Naive B cell (primary cell): ENCODE measurements at regions not wholly inside any gene's neighbourhood (a gene's known extent, or its start where the extent isn't known, plus 50 kb on each side); places are given as distances from the start of the nearest gene placed in this dataset.
A peak's percentile ranks its signal among the peaks of the same experiment; 100 is the strongest.
"Not testable (repeated sequence)": the region's sequence is repeated elsewhere in the genome, so short reads cannot be mapped to it uniquely, and the experiment has no call there.

Experiments
- ATAC-seq, 2 donors: fragments of 150-1000 bp; cut with Tn5 transposase; 2 replicates each; pipeline ENCODE4 v1.10.0; 2021; ENCODE audit warnings: low read depth in 2 of 2, mild to moderate bottlenecking in 2 of 2, moderate library complexity in 2 of 2
- DNase-seq: peaks from one replicate; pipeline ENCODE4 v3.0.0; 2022
- H3K27ac Mint-ChIP-seq, 6 donors: one replicate each; pipeline ENCODE4 v1.8.0; 2020 to 2022; ENCODE audit warnings: mild to moderate bottlenecking in 6 of 6, mixed read lengths in 6 of 6, moderate library complexity in 5 of 6, inconsistent platforms in 2 of 6
- H3K27me3 Mint-ChIP-seq, 3 donors: one replicate each; pipeline ENCODE4 v1.8.0; 2021 to 2022; ENCODE audit warnings: mixed read lengths in 3 of 3, mild to moderate bottlenecking in 1 of 3
- H3K36me3 Mint-ChIP-seq, 2 donors: one replicate each; pipeline ENCODE4 v1.8.0; 2020 to 2022; ENCODE audit warnings: mixed read lengths in 2 of 2, inconsistent platforms in 1 of 2, mild to moderate bottlenecking in 1 of 2
- H3K4me1 Mint-ChIP-seq, 3 donors: one replicate each; pipeline ENCODE4 v1.8.0; 2020 to 2022; ENCODE audit warnings: mixed read lengths in 3 of 3, inconsistent platforms in 1 of 3, mild to moderate bottlenecking in 1 of 3, moderate library complexity in 1 of 3
- H3K4me3 Mint-ChIP-seq, 8 donors: one replicate each; pipeline ENCODE4 v1.8.0; 2020 to 2022; ENCODE audit warnings: mild to moderate bottlenecking in 8 of 8, mixed read lengths in 8 of 8, moderate library complexity in 8 of 8, inconsistent platforms in 2 of 8
- H3K9me3 Mint-ChIP-seq, 7 donors: one replicate each; pipeline ENCODE4 v1.8.0; 2020 to 2022; ENCODE audit warnings: mixed read lengths in 7 of 7, mild to moderate bottlenecking in 5 of 7, inconsistent platforms in 2 of 7, moderate library complexity in 1 of 7

DNA sequence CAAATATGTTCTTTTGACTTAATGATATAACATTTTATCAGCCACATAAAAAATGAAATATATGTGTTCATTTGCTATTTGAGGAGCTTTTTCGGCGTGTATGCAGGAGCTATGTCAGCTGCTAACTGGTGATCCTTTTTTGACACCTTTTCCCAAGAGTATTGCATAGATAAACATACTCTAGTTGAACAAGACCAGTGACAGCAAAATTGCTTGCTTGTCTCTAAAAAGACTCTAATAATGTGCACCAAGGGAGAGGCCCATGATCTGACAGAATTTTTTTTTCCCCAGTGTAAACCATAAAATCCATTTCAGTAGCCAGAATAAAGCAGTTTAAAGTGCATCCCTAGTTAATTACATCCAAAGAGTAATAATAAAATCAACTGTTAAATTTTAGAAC, 103.6 kb upstream of the BARHL2 start:
- Mint-ChIP-seq H3K9me3 (peaks cover 3 to 18% (median 7%) of the 10 kb centered on the region in 7 donors), H3K27ac (no peak overlapping the region), H3K4me1 (no peaks in the 10 kb centered on the region), H3K36me3 (no peaks in the 10 kb centered on the region), H3K4me3 (no peak overlapping the region), H3K27me3 (peaks cover 48 to 62% (median 58%) of the 10 kb centered on the region in 3 donors)
- DNase-seq, result no peak
- ATAC-seq, result no peak

DNA sequence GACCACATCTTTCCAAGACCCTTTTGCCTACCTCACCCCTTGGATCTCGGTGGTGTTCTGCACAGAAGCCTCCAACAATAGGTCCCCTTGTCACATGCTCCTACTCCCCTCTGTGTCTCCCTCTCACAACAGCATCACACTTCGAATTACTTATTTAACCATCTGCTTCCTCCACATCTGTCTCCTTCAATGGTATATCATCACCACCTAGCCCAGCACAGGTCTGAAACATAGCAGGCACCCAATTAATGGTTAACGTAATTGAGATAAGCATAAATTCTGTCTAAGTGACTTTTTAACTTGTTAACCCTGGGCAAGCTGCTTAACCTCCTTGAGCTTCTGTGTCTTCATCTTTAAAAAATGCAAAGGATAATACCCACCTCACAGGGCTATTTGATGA, 100.3 kb upstream of the BARHL2 start:
- Mint-ChIP-seq H3K9me3 (peaks cover 3 to 18% (median 7%) of the 10 kb centered on the region in 7 donors), H3K27me3 (peaks cover 29 to 40% (median 34%) of the 10 kb centered on the region in 3 donors), H3K4me3 (no peak overlapping the region), H3K36me3 (no peaks in the 10 kb centered on the region), H3K27ac (no peak overlapping the region), H3K4me1 (no peaks in the 10 kb centered on the region)
- DNase-seq (no peak), ATAC-seq (no peak)

- not testable (repeated sequence) for ATAC-seq
Observed at GRCh38 chr1:90812237-90812636, 95.1 kb upstream of the BARHL2 start.

GRCh38 chr1:90811444-90811950, 94.4 kb upstream of the BARHL2 start:
- not testable (repeated sequence) for H3K9me3 Mint-ChIP-seq, H3K4me1 Mint-ChIP-seq, H3K4me3 Mint-ChIP-seq, H3K36me3 Mint-ChIP-seq, ATAC-seq, DNase-seq, H3K27ac Mint-ChIP-seq
- peaks cover 15 to 37% (median 36%) of the 10 kb centered on the region in 3 donors for H3K27me3 Mint-ChIP-seq

More at GRCh38 chr1:90812237-90812636, 95.1 kb upstream of the BARHL2 start:
- not testable (repeated sequence) for H3K9me3 Mint-ChIP-seq, DNase-seq, H3K4me3 Mint-ChIP-seq, H3K4me1 Mint-ChIP-seq, H3K36me3 Mint-ChIP-seq, H3K27ac Mint-ChIP-seq
- peaks cover 19 to 38% (median 37%) of the 10 kb centered on the region in 3 donors for H3K27me3 Mint-ChIP-seq

DNA sequence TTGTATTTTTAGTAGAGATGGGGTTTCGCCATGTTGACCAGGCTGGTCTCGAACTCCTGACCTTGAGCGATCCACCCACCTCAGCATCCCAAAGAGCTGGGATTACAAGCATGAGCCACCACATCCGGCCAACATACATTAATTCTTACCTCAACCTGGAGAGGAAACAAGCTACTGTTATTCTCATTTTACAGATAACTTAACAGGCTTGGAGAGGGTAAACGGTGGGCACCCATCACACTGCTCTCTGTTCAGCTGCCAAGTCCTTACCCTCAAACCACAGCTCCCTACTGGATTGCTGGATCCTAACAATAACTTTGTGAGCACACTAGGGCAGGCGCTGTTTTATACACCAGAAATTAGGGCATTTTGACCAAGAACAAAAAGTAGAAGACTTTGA, 93.6 kb upstream of the BARHL2 start:
- no peak for DNase-seq
- no peak overlapping the region for H3K27ac Mint-ChIP-seq
- no peaks in the 10 kb centered on the region for H3K4me1 Mint-ChIP-seq
- ATAC-seq, result no peak
- no peaks in the 10 kb centered on the region for H3K36me3 Mint-ChIP-seq
- H3K4me3 Mint-ChIP-seq, result no peak overlapping the region
- H3K27me3 Mint-ChIP-seq, result peaks cover 8 to 38% (median 35%) of the 10 kb centered on the region in 3 donors
- peaks cover 0 to 7% (median 1%) of the 10 kb centered on the region in 7 donors for H3K9me3 Mint-ChIP-seq

DNA sequence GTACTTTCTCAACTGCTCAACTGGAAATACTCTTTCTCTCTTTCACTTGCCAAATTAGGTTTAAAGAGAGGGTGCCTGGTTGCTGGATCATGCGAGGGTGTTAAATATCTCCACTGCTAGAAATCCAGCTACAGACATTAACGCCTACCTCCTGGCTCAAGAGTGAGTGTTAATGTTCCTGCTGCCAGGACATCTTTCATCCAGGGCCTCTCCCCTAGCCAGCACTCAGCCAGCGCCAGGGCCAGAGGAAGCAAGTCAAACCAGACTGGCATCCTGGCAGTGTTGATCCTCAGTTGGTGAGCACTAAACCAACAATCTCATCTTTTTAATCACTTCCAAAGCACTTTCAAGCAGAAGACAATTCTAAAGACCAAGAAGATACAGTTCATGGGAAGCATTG, 92.9 kb upstream of the BARHL2 start:
- H3K4me1 Mint-ChIP-seq, result no peaks in the 10 kb centered on the region

GRCh38 chr1:90809093-90809492, 92.0 kb upstream of the BARHL2 start:
- Mint-ChIP-seq H3K9me3 (peaks cover 0 to 19% (median 8%) of the 10 kb centered on the region in 7 donors), H3K27ac (no peak overlapping the region), H3K4me3 (no peak overlapping the region), H3K27me3 (peaks cover 5 to 47% (median 32%) of the 10 kb centered on the region in 3 donors), H3K36me3 (no peaks in the 10 kb centered on the region), H3K4me1 (no peaks in the 10 kb centered on the region)
- ATAC-seq, result no peak
- DNase-seq, result no peak

More for the DNA sequence above, 92.9 kb upstream of the BARHL2 start:
- ATAC-seq (no peak), DNase-seq (no peak)
- Mint-ChIP-seq H3K4me3 (no peak overlapping the region), H3K27ac (no peak overlapping the region), H3K9me3 (peaks cover 0 to 13% (median 6%) of the 10 kb centered on the region in 7 donors), H3K27me3 (peaks cover 8 to 45% (median 38%) of the 10 kb centered on the region in 3 donors), H3K36me3 (no peaks in the 10 kb centered on the region)

GRCh38 chr1:90807329-90807728, 90.2 kb upstream of the BARHL2 start:
- ATAC-seq (no peak), DNase-seq (no peak)
- Mint-ChIP-seq H3K9me3 (peaks cover 7 to 35% (median 16%) of the 10 kb centered on the region in 7 donors), H3K4me1 (no peaks in the 10 kb centered on the region), H3K4me3 (no peak overlapping the region), H3K36me3 (peaks cover 5 to 8% of the 10 kb centered on the region in 2 donors), H3K27ac (no peak overlapping the region), H3K27me3 (peaks cover 8 to 55% (median 39%) of the 10 kb centered on the region in 3 donors)

DNA sequence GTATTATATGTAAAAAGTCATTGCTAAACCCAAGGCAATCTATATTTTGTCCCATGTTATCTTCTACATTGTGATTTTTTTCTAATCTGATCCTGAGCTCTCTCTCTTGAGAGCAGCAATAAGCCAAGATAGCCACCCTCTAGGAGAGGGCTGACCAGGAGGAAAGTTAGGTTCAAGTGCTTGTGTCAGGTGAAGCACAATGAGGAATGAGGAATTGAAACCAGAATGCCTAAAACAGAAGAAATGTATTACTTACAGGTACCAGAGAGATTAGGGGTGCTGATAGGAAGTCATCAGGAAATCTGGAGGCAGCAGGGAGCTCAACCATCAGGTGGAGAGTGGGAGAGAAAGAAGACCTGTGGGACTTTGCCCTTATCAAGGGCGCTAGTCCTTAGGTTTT, 85.5 kb upstream of the BARHL2 start:
- Mint-ChIP-seq H3K27me3 (peaks cover 14 to 55% (median 53%) of the 10 kb centered on the region in 3 donors), H3K27ac (peak overlapping the region in 1 of 6 donors; percentile 2), H3K4me1 (no peaks in the 10 kb centered on the region), H3K9me3 (peaks cover 9 to 42% (median 22%) of the 10 kb centered on the region in 7 donors), H3K4me3 (no peak overlapping the region), H3K36me3 (peaks cover 5 to 8% of the 10 kb centered on the region in 2 donors)
- DNase-seq (no peak), ATAC-seq (no peak)

DNA sequence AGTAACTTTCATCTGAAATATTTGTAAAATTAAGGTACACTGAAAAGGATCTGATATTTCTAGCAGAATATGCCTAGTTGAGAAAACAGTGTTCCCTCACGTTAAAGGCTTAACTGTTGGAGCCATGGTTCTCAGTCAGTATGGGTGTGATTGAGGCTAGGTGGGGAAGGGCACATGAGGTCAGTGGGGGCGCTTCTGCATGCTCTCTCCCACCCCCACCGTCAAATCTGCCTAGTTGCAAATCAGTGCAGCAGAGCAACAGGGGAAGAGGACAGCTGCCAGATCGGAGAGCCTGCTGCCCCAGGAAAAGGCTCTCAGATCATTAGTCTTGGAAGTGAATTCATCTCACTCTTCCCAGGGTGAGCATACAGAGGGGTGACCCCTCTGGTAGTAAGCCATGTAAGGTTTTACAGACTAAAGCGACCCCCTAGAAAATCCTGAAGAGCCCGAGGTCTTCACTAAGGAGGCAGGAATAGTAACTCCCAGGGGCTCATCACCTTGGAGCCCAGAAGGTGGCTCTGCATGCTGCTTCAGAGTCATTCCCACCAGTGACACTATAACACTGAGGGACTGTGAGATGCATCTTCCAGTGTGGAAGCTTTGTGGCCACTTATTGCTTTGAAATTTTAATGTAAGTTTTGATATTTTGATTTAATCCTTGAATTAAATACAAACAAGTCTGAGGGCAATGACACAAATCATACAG, 83.1 kb upstream of the BARHL2 start:
- Mint-ChIP-seq H3K4me3 (no peak overlapping the region), H3K27ac (no peak overlapping the region), H3K4me1 (no peaks in the 10 kb centered on the region), H3K9me3 (peaks cover 9 to 32% (median 16%) of the 10 kb centered on the region in 7 donors), H3K27me3 (peaks cover 21 to 60% (median 54%) of the 10 kb centered on the region in 3 donors), H3K36me3 (peaks cover 5 to 8% of the 10 kb centered on the region in 2 donors)
- ATAC-seq (no peak), DNase-seq (no peak)

DNA sequence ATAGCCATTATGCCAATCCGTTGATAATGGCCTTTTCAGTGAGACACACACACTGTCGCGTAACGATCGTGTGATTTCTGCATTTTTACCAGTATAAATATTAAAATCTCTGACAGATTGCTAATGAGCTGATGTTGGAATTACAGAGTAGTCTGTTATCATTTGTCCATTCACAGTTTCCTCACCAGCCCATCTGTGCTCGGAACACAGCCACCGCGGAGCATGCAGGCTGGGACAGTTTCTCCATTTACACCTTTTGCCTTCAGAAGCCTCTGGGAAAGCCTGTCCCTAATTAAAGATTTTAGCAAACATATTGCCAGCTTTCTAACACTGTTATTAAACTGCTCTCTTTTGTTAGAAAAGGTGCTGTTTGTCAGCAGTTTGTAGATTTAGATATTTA, 82.2 kb upstream of the BARHL2 start:
- H3K4me1 Mint-ChIP-seq, result no peaks in the 10 kb centered on the region
- no peak overlapping the region for H3K27ac Mint-ChIP-seq
- no peak overlapping the region for H3K4me3 Mint-ChIP-seq
- H3K36me3 Mint-ChIP-seq, result peaks cover 5 to 8% of the 10 kb centered on the region in 2 donors
- ATAC-seq (no peak), DNase-seq (no peak)
- H3K9me3 Mint-ChIP-seq, result peaks cover 9 to 25% (median 11%) of the 10 kb centered on the region in 7 donors
- peaks cover 29 to 65% (median 52%) of the 10 kb centered on the region in 3 donors for H3K27me3 Mint-ChIP-seq

DNA sequence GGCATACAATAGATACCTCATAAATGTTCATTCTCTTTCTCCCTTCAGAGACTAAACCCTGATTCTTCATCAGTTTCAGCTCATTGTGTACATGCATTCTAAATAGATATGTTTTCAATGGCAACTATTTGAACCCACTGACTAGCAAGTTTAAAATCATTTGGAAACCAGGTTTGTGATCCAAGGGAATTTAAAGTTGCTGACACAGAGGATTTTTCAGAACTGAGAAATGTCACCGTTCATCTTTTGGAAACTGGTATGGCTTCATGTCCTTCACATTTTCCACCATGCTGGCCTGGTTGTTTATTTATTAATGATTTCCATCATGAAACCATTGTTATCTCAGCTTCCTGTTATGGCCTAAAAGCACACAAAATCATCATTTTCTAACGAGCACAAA, 81.8 kb upstream of the BARHL2 start:
- no peak overlapping the region for H3K27ac Mint-ChIP-seq
- no peak for DNase-seq
- no peak for ATAC-seq
- H3K4me3 Mint-ChIP-seq, result no peak overlapping the region
- peaks cover 33 to 69% (median 51%) of the 10 kb centered on the region in 3 donors for H3K27me3 Mint-ChIP-seq
- H3K36me3 Mint-ChIP-seq, result peaks cover 5 to 8% of the 10 kb centered on the region in 2 donors
- no peaks in the 10 kb centered on the region for H3K4me1 Mint-ChIP-seq
- peaks cover 9 to 21% (median 11%) of the 10 kb centered on the region in 7 donors for H3K9me3 Mint-ChIP-seq

DNA sequence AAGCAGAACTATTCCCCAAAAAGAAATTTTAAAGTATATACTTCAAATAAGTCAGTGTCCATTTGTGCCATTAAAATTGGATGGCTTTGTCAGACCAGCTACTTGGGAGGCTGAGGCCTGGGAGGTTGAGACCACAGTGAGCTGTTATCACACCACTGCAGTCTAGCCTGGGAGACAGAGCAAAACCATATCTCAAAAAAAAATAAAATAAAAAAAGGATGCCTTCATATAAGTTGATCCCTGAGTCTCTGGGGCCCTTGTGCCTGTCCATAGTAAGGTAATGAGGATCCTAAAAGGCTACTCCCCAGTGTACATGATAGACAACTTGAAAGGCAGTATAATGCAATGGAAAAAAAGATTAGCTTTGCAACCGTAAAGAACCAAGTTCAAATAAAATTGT, 81.2 kb upstream of the BARHL2 start:
- H3K27me3 Mint-ChIP-seq, result peaks cover 38 to 73% (median 48%) of the 10 kb centered on the region in 3 donors
- H3K4me3 Mint-ChIP-seq, result no peak overlapping the region
- peaks cover 5 to 16% (median 11%) of the 10 kb centered on the region in 7 donors for H3K9me3 Mint-ChIP-seq
- H3K27ac Mint-ChIP-seq, result no peak overlapping the region
- H3K4me1 Mint-ChIP-seq, result no peaks in the 10 kb centered on the region
- DNase-seq (no peak), ATAC-seq (no peak)
- peaks cover 5 to 8% of the 10 kb centered on the region in 2 donors for H3K36me3 Mint-ChIP-seq

DNA sequence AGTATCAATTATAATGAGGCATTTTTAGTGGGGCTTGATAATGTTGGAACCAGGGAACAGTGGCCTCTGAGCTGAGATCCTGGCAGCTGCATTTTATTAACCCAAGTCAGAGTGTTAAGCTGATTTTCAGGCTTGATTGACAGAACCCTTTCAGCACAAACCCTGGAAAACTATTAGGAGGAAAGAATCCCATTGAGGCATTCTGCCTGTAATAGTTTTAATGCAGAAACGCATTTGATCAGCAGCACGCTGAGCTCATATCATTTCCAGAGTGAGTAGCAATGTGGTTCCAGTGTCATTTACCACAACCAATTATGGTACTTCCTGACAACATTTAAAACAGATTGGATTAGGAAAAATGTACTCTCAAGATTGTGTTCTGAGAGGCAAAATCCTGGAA, 78.3 kb upstream of the BARHL2 start:
- Mint-ChIP-seq H3K36me3 (peaks cover 0 to 7% of the 10 kb centered on the region in 2 donors), H3K4me3 (no peak overlapping the region), H3K9me3 (peaks cover 0 to 8% (median under 1%) of the 10 kb centered on the region in 7 donors), H3K4me1 (no peaks in the 10 kb centered on the region), H3K27ac (no peak overlapping the region), H3K27me3 (peaks cover 33 to 65% (median 36%) of the 10 kb centered on the region in 3 donors)
- ATAC-seq (no peak), DNase-seq (no peak)
